Neural cell (in vitro differentiated cells): ENCODE measurements at regions not wholly inside any gene's neighbourhood (a gene's known extent, or its start where the extent isn't known, plus 50 kb on each side); places are given as distances from the start of the nearest gene placed in this dataset.

ENCODE experiments used
- EP300 ChIP-seq: fragments of 450-650 bp; conservative IDR thresholded peaks from 2 replicates; pipeline ENCODE4 v1.6.1; 2014; ENCODE audit warnings: antibody characterized with exemption, mild to moderate bottlenecking, moderate library complexity; ENCODE audit not compliant: poor library complexity, severe bottlenecking
- EZH2 ChIP-seq: fragments of 200-600, 300-800 bp; shearing (Covaris generic), sonication (generic); IDR thresholded peaks from 2 replicates; pipeline ENCODE4 v1.6.1; 2014; ENCODE audit warnings: antibody characterized with exemption, low read length, borderline replicate concordance, mild to moderate bottlenecking; ENCODE audit not compliant: insufficient read depth, poor library complexity, severe bottlenecking
- POLR2AphosphoS5 ChIP-seq: IDR thresholded peaks from 2 replicates; pipeline ENCODE4 v1.6.1; 2012
- TAF1 ChIP-seq: IDR thresholded peaks from 2 replicates; pipeline ENCODE4 v1.6.1; 2012; ENCODE audit warnings: low read depth
- TF ChIP-seq, protein P1 (sequence below): fragments of 450-650 bp; IDR thresholded peaks from 2 replicates; pipeline ENCODE4 v1.5.1; 2014; ENCODE audit warnings: antibody characterized with exemption, mild to moderate bottlenecking, moderate library complexity; ENCODE audit not compliant: poor library complexity, severe bottlenecking
- TF ChIP-seq, protein P2 (sequence below): IDR thresholded peaks from 2 replicates; pipeline ENCODE4 v1.6.1; 2012; ENCODE audit warnings: borderline replicate concordance

DNA sequence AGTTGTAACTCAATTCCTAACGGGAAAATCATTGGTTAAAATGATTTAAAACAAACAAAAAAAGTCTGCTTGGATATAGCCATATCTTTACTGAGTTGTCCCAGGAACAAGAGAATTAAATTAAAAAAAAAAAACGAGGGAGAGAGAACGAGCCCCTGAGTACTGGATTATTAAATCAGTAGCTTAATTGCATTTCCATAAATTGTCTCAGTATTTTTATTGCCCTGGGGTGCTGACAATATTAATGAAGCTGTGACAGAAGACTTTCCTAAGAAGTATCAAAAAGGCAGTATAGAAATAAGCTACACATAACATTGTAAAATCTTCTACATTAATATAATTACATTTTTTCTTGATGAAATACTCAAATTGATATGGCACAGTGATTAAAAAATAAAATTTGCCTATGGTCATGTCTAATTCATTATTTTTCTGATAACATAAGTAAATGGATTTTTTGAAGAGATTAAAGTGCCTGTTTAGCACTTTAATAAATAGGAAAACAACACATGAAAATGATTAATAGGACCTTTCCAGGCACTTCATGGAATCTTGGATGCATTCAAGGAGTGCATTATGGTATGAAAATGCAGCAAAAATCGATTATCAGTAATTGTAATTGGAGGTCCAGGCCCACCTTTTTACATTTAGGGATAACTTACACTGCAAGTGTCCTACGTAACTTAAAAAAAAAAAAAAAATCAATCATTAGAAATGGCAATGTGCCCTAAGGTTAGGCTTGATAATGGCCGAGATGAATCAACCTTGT is 2233.4 kb downstream of the ARAP2 start:
- TF ChIP-seq, protein P1, sequence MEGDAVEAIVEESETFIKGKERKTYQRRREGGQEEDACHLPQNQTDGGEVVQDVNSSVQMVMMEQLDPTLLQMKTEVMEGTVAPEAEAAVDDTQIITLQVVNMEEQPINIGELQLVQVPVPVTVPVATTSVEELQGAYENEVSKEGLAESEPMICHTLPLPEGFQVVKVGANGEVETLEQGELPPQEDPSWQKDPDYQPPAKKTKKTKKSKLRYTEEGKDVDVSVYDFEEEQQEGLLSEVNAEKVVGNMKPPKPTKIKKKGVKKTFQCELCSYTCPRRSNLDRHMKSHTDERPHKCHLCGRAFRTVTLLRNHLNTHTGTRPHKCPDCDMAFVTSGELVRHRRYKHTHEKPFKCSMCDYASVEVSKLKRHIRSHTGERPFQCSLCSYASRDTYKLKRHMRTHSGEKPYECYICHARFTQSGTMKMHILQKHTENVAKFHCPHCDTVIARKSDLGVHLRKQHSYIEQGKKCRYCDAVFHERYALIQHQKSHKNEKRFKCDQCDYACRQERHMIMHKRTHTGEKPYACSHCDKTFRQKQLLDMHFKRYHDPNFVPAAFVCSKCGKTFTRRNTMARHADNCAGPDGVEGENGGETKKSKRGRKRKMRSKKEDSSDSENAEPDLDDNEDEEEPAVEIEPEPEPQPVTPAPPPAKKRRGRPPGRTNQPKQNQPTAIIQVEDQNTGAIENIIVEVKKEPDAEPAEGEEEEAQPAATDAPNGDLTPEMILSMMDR: no peak
- TF ChIP-seq, protein P2, sequence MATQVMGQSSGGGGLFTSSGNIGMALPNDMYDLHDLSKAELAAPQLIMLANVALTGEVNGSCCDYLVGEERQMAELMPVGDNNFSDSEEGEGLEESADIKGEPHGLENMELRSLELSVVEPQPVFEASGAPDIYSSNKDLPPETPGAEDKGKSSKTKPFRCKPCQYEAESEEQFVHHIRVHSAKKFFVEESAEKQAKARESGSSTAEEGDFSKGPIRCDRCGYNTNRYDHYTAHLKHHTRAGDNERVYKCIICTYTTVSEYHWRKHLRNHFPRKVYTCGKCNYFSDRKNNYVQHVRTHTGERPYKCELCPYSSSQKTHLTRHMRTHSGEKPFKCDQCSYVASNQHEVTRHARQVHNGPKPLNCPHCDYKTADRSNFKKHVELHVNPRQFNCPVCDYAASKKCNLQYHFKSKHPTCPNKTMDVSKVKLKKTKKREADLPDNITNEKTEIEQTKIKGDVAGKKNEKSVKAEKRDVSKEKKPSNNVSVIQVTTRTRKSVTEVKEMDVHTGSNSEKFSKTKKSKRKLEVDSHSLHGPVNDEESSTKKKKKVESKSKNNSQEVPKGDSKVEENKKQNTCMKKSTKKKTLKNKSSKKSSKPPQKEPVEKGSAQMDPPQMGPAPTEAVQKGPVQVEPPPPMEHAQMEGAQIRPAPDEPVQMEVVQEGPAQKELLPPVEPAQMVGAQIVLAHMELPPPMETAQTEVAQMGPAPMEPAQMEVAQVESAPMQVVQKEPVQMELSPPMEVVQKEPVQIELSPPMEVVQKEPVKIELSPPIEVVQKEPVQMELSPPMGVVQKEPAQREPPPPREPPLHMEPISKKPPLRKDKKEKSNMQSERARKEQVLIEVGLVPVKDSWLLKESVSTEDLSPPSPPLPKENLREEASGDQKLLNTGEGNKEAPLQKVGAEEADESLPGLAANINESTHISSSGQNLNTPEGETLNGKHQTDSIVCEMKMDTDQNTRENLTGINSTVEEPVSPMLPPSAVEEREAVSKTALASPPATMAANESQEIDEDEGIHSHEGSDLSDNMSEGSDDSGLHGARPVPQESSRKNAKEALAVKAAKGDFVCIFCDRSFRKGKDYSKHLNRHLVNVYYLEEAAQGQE: no peak
- TF ChIP-seq EZH2: no peak
- no peak for TF ChIP-seq TAF1
- TF ChIP-seq POLR2AphosphoS5: no peak
- no peak for TF ChIP-seq EP300
